HG02623 (cell line): ENCODE measurements at regions not wholly inside any gene's neighbourhood (a gene's known extent, or its start where the extent isn't known, plus 50 kb on each side); places are given as distances from the start of the nearest gene placed in this dataset.

Source experiments
- ATAC-seq: cut with Tn5 transposase; IDR thresholded peaks from one replicate; pipeline ENCODE4 v1.9.1; 2021; ENCODE audit warnings: moderate library complexity; ENCODE audit not compliant: unreplicated experiment

DNA sequence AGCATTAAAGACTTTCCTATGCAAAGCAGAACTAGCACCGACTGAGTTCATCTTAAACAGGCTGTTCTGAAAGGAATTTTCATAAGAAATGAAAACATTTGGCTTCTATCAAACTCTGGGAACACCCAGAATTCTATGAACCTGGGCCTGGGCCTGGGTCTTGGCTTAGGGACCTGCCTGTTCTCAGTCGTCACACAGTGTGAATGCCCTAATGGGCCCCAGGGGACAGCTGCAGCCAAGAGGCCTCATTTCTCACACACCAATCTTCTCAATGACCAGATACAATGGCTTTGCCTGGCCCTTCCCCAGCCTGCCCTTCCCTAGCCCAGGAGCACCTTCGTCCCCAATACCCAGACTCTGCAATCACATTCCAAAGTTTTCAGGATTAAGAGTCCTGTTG lies 234.9 kb upstream of the ARHGAP20 start:
- no peak for ATAC-seq

DNA sequence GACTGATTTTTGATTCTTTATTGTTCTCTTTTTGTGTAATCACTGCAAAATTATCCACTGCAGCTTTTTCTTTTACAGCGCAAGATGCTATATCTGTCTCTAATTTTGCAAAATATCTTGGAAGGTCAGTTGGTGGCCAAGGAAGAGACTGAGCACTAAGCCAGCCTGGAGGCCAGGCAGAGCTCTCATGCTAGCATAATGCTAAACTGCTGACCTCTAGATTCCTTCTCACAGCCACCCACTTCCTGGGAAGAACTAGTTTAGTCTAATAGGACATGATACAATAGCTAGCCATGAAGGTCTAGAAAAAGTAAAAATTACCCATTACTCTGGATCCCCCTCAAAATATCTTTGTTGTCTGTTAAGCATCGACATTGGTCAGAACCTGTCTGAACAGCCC lies 227.2 kb upstream of the ARHGAP20 start:
- no peak for ATAC-seq

DNA sequence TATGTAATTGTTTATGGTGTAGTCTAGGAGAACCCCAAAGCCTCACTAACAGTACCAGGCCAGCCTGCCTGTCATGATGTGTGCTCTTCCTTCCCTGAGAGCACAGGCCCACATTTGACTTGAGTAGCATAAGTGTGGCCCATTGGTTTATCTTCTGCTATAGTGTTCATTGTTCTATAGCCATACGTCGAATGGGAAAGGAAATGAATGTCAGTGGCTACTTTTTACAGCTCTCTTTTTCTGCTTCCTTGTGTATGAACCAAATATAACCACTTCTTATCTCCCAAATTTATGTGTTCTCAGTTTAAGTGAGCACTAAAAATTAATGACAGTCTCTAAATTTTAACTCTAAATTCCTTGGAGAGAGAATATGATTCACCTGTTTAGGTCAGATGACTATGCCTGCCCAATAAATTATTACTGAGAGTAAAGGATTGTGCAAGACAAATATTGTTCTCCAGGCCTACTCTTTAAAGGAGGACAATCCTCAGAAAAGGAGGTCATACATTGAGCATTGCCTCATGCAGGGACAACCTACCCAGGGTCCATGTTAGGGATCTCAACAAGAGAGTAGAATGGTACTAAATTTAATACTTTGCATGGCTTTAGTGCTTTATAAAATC lies 222.9 kb upstream of the ARHGAP20 start:
- ATAC-seq = no peak

DNA sequence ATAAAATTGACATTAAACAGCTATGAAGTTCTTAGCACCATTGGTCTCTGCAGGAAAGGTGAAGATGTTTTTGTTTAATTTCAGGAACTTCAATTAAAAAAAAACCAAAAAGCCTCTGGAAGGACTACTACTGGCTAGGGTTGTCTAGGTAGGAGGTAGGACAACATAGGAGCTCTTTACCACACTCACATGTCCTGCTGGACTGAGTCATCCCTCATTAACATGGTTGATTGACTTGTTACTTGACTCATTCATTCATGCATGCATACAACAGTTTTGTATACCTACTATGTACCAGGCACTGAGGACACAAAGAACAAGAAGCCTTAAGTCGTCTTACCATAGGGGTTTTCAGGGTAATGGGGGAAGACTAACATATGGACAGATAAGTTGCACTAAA lies 216.9 kb upstream of the ARHGAP20 start:
- ATAC-seq = no peak

DNA sequence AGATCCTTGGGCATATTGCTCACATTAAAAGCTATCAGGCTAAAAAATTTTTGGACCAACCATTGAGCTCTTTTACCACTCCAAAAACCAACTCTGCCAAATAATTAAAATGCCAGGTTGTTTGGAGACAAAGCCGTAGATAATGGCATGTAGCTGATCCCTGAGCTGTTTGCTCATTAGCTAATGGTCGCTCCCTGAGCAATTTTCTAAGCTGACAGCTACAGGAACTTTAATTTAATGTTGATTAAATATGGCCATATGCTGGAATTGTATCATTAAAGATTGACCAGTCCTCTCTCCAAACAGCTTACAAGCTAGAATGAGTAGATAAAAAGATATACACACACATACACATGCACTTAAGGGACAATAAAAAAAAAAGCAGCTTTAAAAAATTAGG lies 216.2 kb upstream of the ARHGAP20 start:
- no peak for ATAC-seq

DNA sequence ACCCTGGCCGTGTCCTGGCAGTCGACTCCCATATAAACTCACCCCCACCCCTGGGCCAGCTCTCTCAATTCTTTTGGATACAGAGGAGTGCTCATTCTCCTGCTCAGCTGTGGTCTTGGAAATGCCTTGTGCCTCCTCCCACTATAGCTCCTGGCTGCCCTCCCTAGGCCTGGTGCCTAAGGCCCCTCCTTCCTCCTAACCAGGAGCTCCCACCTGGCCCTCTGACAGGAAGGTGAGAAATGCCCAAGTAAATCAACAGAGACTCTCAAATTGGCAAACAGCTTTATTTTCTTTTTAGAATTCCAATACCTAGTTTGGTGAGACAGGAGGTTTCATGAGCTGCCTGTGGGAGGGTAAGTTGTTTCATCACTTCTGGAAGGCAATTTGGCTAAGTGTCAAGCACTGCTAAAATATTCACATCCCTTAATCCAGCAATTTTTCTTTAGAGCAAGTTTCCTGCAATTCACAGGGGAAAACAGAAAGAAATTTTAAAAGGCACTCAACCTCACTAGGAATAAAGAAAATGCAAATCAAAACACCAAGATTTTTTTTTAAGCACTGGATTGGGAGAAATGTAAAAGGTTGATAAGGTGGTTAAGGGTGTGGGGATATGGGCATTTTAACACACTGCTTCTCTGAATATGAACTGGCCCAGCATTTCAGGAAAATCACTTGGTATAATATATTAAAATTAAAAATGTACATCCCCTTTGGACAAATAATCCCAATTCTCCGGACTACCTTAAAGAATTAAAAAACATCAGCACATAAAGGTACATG lies 209.7 kb upstream of the ARHGAP20 start:
- ATAC-seq = no peak

DNA sequence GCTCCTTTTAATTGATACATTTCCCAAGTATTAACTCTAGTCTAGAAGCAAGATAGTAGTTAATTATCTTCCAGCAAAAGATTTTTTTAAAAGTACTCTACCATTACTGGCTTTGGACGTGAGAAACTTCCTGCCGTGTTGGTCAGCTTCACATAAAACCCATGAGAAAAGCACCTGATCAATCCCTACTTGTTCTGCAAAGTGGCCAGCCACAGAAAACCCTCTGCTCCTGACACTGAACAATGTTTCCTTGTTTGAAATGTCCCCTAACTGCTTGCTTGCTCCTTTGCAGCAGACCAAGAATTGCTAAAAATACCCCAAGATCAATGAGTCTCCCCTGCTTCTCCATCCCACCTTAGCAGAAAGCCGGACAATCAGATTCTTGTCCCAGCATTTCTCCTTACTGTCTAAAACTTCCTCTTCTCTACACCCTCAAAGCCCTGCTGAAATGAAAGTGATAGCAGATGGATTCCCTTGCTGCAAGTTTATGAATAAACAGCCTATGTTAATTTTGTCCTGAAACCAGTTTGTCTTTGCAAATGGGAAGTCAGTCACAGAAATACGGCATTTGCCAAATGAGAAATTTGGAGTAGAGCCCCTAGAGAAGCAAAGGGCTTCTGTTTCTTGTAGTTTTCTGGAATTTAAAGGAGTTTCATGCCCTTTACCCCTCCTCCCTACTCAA lies 207.1 kb upstream of the ARHGAP20 start:
- peak; percentile 67 for ATAC-seq

DNA sequence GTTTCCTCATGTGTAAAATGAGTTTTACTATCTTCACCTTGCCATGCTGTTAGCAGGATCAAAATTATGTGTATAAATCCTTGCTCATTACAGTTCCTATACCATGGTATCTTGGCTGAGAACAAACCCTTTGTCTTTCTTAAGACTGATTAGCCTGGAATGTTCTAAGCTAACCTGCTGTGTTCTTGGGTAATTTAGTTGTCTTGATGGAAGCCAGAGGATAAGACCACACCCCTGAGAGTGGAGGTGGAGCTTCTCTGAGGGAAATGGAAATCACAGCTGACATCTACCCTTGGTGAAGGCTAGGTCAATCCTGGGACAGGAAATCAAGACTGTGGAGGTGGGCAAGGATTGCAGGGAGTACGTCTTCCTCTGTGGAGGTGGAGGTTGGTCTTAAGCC lies 206.1 kb upstream of the ARHGAP20 start:
- ATAC-seq = no peak

DNA sequence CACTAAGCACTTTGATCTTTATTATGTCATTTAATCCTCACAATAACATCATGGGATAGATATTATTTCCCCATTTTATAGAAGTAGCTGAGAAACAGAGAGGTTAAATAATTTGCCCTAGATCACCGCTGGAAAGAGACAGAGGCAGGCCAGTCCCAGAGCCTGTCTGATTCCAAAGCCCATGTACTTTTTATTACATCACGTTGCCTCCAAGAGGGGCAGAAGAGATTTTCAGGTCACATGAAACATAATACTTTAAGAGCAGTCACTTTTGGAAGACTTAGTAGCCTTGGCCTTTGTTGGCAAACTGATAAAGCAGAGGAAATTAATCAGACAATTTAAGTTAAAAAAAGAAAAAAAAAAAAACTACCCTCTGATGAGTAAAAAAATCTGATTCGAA lies 200.2 kb upstream of the ARHGAP20 start:
- no peak for ATAC-seq

DNA sequence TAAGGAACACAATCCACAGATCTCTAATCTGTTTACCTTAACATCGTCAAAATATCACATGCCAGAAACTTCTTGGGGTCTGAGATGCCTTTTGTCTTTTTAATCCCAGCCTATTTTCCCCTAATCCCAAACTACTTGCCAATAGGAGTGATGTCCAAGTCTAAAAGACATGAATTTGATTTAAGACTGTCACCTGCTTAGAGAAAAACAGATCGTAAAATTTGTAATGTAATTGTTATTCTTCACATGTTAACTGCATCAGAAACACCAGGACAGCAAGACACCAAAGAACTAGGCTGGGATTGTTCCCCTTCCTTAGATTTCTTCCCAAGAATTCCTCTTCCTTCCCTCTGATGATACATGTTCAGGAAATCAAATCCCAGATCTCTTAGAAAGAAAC lies 198.1 kb upstream of the ARHGAP20 start:
- no peak for ATAC-seq

DNA sequence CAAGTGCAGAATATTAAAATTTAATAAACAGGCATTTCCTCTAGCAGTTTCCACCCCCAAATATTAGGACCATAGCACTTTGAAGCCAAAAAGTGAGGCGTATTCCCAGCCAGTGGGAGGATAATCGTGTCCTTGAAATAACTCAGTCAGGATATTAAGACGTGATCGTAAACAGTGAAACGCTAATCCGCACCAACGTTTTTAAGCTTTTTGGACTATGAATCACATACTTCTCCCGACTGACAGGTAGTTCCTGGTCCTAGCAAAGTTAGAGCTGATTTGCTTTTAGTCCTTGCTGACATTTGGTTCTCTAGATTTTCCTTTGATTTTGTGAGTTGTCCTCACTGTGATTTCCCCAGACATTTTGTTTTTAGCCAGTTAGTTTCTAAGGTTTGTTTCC lies 197.1 kb upstream of the ARHGAP20 start:
- ATAC-seq = no peak

DNA sequence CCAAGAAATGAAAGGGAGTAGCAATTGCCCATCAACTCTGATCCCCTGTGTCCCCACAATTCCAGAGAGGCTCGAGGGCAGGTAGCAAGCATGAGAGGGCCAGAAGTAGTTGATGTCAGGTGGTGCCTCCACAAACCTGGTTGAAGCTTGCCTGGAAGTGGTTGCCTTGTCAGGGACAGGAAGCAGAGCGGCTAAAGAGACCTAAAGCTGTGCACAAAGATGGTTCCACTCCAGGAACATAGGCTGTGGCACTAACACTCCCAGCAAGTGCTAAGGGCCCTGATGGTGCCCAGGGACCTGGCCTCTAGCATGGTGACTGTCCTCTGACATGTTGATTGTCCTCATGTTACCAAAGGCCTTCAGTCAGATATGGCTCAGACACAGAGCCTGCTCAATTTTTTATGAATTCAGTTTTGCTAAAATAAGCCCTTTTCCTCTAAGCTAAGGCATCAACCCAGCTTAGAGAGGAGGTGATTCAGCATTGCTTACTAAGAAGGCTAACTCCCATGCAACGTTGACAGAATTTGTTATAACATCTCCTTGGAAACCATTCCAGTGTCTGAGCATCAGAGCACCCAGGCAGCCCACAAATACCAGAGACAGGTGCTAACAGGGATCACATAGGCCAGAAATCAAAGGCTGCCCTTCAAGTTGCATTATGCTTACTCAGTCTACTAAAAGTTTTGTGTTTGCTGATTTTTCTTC lies 196.3 kb upstream of the ARHGAP20 start:
- ATAC-seq = no peak

DNA sequence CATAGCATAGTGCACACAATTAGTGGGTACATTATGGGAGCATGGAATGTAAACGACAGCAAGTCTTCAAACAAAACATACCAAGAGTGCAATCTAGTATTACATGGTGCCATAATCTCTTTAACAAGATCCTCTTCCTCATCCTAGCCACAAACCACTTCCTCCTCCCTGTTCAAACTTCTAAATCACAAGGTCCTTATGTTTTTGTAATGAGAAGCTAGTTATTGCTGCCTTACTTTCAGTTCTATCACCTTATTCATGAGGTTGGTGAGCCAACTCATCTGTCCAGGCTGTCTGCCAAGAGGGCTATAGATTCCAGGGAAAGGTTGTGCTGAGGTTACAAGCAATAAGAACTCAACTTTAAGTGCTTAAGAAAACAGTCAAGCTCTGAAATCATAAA lies 195.4 kb upstream of the ARHGAP20 start:
- ATAC-seq = no peak

DNA sequence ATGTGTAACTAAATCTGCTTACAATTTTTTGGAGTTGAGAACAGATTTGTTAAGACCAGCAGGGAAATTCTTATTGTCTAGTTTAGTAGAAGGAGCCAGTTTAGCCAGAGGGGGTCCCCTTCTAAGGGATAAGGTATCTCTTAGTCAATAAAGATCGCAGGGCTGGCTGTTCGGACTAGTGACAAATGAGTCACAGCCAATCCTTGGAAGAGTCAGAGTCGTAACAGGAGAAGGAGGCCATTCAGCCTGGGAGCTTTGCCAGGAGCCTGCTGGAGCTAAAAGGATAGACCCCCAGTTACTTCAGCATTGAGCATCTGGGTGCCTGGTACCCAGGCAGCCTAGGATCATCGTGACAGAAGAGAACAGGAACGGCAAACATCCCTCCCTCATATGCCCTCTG lies 191.6 kb upstream of the ARHGAP20 start:
- no peak for ATAC-seq

DNA sequence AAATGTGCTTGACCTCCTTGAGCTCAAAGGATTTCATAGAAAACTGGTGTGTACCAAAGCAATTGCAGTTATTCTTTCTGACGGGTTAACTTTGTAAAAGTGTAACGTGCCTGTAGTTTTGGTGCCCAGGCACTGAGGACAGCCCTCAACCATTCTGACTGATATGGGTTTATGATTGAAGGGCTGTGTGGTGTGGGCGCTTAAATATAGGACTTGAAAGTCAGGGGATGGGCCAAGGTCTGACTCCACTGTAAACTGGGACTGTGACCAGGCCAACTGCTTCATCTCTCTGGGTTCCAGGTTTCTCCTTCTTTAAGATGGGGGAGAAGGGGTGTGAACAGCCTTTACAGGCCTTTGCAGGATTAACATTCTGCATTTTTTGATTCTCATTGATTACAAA lies 191.1 kb upstream of the ARHGAP20 start:
- no peak for ATAC-seq

DNA sequence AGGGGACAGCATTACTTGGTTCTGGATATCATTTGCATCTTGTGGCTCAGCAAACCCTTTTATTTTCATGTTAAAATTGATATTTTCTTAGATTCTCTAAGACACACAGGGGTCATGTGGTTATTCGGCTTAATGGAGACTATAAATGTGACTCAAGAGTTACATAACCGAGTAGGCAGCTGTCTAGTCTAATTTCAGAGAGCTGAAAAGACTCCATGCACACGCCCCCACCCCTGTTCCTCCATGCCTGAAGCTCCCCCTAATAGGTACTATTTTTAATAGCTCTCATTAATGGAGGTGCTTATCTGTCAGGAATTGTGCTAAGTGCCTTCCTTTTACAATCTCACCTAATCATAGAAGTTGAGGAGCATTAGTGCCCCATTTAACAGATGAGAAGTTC lies 189.2 kb upstream of the ARHGAP20 start:
- no peak for ATAC-seq

DNA sequence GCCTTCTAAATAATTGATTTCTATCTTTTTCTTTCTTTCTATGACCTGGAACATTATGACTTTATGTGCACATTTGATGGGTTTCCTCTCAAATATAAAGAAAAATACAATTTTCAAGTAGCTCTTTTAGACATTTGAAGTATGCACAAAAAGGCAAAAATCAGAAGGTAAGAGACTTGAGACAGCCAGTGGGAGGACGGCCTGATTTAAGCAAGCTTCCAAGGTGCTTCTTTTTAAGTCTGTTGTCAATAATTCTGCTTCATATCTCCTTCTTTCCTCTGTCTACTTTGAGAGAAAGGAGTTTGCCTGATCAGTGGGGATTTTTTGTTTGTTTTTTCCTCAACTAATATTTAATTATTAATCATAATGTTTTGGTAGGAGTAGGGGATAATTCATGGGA lies 188.2 kb upstream of the ARHGAP20 start:
- no peak for ATAC-seq

DNA sequence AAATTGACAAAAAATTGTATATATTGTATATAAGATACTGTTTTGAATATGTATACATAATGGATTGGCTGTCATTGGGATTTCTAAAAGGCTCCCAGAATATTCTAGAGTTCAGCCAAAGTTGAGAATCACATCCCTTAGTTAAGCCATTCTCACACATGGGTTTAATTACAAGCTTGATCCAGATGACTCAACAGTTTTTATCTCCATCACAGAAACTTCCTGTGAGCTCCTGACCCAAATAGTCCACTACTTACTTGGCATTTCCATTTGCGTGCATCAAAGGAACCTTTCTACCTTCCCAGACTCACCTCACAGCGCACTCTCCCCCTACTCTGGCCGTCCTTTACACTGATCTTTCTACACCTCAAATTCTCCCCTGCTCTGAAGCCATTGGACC lies 184.8 kb upstream of the ARHGAP20 start:
- ATAC-seq = no peak

DNA sequence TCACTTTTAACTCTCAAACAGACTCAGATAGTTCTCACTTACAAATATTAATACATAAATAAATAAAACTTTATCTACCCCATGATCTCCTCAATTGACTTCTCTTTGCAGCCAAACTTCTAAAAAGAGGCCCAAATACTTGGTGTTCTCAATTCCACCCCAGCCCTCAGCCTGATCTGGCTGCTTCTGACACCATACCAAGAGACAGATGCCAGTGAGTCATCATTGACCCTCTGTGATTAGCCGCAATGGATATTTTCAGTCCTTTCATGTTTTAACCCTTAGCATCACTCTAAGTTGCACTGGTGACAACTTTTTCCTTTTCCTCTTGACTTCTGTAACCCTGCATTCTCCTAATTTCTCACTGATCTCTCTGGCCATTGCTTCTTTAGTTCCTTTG lies 184.1 kb upstream of the ARHGAP20 start:
- ATAC-seq = no peak

DNA sequence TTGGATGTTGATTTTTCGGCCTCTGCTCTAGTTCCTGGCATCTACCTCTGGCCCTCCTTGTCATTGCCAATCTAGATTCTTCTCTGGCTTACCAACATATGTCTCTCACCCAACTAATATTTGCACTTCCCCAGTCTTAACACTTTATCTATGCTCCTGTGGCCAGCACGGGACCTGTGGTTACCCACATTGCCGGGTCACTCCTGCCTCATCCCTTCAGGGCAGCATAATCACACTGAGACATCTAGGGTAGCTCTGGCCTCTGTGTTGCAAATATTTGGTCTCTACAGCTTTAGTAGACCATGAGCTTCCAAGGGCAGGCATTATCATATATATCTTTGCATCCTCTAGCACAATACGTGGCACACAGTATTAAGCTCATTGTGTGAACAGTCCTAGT lies 182.0 kb upstream of the ARHGAP20 start:
- no peak for ATAC-seq

DNA sequence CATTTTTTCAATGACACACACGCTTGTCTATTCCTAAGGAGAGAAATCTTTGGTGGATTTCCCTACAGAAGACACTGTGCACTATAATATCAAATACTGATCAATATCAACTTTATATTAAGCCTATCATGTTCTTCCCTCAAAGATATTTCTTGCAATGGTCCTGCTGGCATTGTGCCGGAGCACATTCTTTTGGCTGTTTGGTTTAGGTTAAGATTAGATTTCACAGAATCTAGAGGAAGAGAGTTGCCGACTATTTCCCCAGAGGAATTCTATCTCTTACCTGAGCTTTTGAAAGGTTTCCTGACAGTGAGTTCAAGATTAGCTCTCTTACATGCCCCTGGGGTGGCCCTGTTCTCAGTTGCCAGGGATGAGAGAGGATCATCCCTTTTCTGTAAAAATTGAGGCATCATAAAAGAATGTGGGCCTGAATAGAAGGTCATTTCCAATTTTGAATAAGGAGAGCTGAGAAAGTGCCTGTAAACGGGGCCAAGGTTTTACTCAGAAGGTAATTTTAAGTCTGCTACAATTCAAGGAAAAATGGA lies 180.6 kb upstream of the ARHGAP20 start:
- no peak for ATAC-seq
